ENCODE measurements at regions not wholly inside any gene's neighbourhood (a gene's known extent, or its start where the extent isn't known, plus 50 kb on each side); places are given as distances from the start of the nearest gene placed in this dataset.

- H3K27ac ChIP-seq: no peak overlapping the region
- no peaks in the 10 kb centered on the region for H3K36me3 ChIP-seq (ENCODE audit: insufficient read depth)
- no peak overlapping the region for H3K9ac ChIP-seq
- no peaks in the 10 kb centered on the region for H4K20me1 ChIP-seq (ENCODE audit: insufficient read depth)
- no peaks in the 10 kb centered on the region for H3K79me2 ChIP-seq (ENCODE audit: insufficient read depth, low read depth)
- H3K27me3 ChIP-seq (ENCODE audit: insufficient read depth, low read depth): peaks cover 96% of the 10 kb centered on the region
- H3K4me3 ChIP-seq (IDR thresholded peaks at IDR 0.05; ENCODE audit: insufficient read depth, low read depth, low read length): no peak overlapping the region
- H3K4me2 ChIP-seq: no peak overlapping the region
- no peak for TF ChIP-seq CTCF (conservative IDR thresholded peaks at IDR 0.05; ENCODE audit: low read depth, low read length)
- no peaks in the 10 kb centered on the region for H3K4me1 ChIP-seq (ENCODE audit: low read depth, poor library complexity, severe bottlenecking)
- no peak overlapping the region for H2AFZ ChIP-seq (ENCODE audit: low read depth)
Measured at GRCh38 chr1:10908266-10908665, 104.2 kb upstream of the TARDBP start.

GRCh38 chr1:10909697-10910680 lies 102.5 kb upstream of the TARDBP start:
- H3K4me1 ChIP-seq (ENCODE audit: low read depth, poor library complexity, severe bottlenecking): no peaks in the 10 kb centered on the region
- H3K79me2 ChIP-seq (ENCODE audit: insufficient read depth, low read depth): no peaks in the 10 kb centered on the region
- H2AFZ ChIP-seq (ENCODE audit: low read depth): peak overlapping the region; percentile 47; the same call in 1 of the 2 replicates
- H3K36me3 ChIP-seq (ENCODE audit: insufficient read depth): no peaks in the 10 kb centered on the region
- peaks cover 96% of the 10 kb centered on the region for H3K27me3 ChIP-seq (ENCODE audit: insufficient read depth, low read depth)
- H4K20me1 ChIP-seq (ENCODE audit: insufficient read depth): no peaks in the 10 kb centered on the region
- no peak overlapping the region for H3K4me3 ChIP-seq (IDR thresholded peaks at IDR 0.05; ENCODE audit: insufficient read depth, low read depth, low read length)
- H3K27ac ChIP-seq: no peak overlapping the region
- no peak overlapping the region for H3K9ac ChIP-seq
- peak; percentile 70 for TF ChIP-seq CTCF (conservative IDR thresholded peaks at IDR 0.05; ENCODE audit: low read depth, low read length)
- no peak overlapping the region for H3K4me2 ChIP-seq

- Histone ChIP-seq H3K27me3 (ENCODE audit: insufficient read depth, low read depth) (peaks cover 98% of the 10 kb centered on the region), H3K4me1 (ENCODE audit: low read depth, poor library complexity, severe bottlenecking) (no peaks in the 10 kb centered on the region), H4K20me1 (ENCODE audit: insufficient read depth) (no peaks in the 10 kb centered on the region), H3K4me2 (no peak overlapping the region), H3K27ac (no peak overlapping the region), H3K9ac (no peak overlapping the region), H3K79me2 (ENCODE audit: insufficient read depth, low read depth) (no peaks in the 10 kb centered on the region), H3K36me3 (ENCODE audit: insufficient read depth) (no peaks in the 10 kb centered on the region), H2AFZ (ENCODE audit: low read depth) (no peak overlapping the region), H3K4me3 (IDR thresholded peaks at IDR 0.05; ENCODE audit: insufficient read depth, low read depth, low read length) (no peak overlapping the region)
- TF ChIP-seq CTCF (conservative IDR thresholded peaks at IDR 0.05; ENCODE audit: low read depth, low read length): no peak
Measured at GRCh38 chr1:10910681-10911489, 101.6 kb upstream of the TARDBP start.

GRCh38 chr1:10911490-10912166 lies 100.8 kb upstream of the TARDBP start:
- H3K27me3 ChIP-seq (ENCODE audit: insufficient read depth, low read depth): peaks cover 98% of the 10 kb centered on the region
- no peaks in the 10 kb centered on the region for H3K79me2 ChIP-seq (ENCODE audit: insufficient read depth, low read depth)
- H3K4me2 ChIP-seq: no peak overlapping the region
- no peaks in the 10 kb centered on the region for H4K20me1 ChIP-seq (ENCODE audit: insufficient read depth)
- H3K27ac ChIP-seq: no peak overlapping the region
- no peak overlapping the region for H3K9ac ChIP-seq
- no peak overlapping the region for H2AFZ ChIP-seq (ENCODE audit: low read depth)
- no peaks in the 10 kb centered on the region for H3K4me1 ChIP-seq (ENCODE audit: low read depth, poor library complexity, severe bottlenecking)
- H3K36me3 ChIP-seq (ENCODE audit: insufficient read depth): no peaks in the 10 kb centered on the region
- no peak overlapping the region for H3K4me3 ChIP-seq (IDR thresholded peaks at IDR 0.05; ENCODE audit: insufficient read depth, low read depth, low read length)
- no peak for TF ChIP-seq CTCF (conservative IDR thresholded peaks at IDR 0.05; ENCODE audit: low read depth, low read length)

Measured in KMS-11 (cell line).